PFSK-1 (cell line): ENCODE measurements at regions not wholly inside any gene's neighbourhood (a gene's known extent, or its start where the extent isn't known, plus 50 kb on each side); places are given as distances from the start of the nearest gene placed in this dataset.

Experiments used
- POLR2AphosphoS5 ChIP-seq: IDR thresholded peaks from 2 replicates; pipeline ENCODE4 v1.6.1; 2012; ENCODE audit warnings: low read depth, mild to moderate bottlenecking, control low read depth, low read length, moderate library complexity
- TAF1 ChIP-seq: IDR thresholded peaks from 2 replicates; pipeline ENCODE4 v1.6.1; 2012; ENCODE audit warnings: low read length, control low read depth, borderline replicate concordance; ENCODE audit not compliant: insufficient read depth

GRCh38 chr6:145349950-145350510, 385.3 kb downstream of the EPM2A start:
- TF ChIP-seq POLR2AphosphoS5, result no peak
- TF ChIP-seq TAF1, result no peak
